Testis (tissue), 2 donors: ENCODE measurements at regions not wholly inside any gene's neighbourhood (a gene's known extent, or its start where the extent isn't known, plus 50 kb on each side); places are given as distances from the start of the nearest gene placed in this dataset.

Source experiments
- DNase-seq: peaks from one replicate; pipeline ENCODE4 v3.0.0-alpha.2; 2019
- H3K27ac ChIP-seq, 2 donors: fragments of 200-600 bp; sonication (generic); one replicate each; pipeline ENCODE4 v1.5.1; 2019
- H3K27me3 ChIP-seq: fragments of 200-600 bp; sonication (generic); one replicate; pipeline ENCODE4 v1.5.1; 2019
- H3K36me3 ChIP-seq: fragments of 200-600 bp; sonication (generic); one replicate; pipeline ENCODE4 v1.5.1; 2017; ENCODE audit warnings: low read depth; ENCODE audit errors: missing control alignments
- H3K4me1 ChIP-seq: fragments of 200-600 bp; sonication (generic); one replicate; pipeline ENCODE4 v1.5.1; 2019
- H3K4me3 ChIP-seq, 2 donors: fragments of 200-600 bp; sonication (generic); one replicate each; pipeline ENCODE4 v1.5.1; 2017 to 2019
- H3K9me3 ChIP-seq: fragments of 200-600 bp; sonication (generic); one replicate; pipeline ENCODE4 v1.5.1; 2017
- CTCF ChIP-seq, 3 experiments: fragments of 450-650 bp in 2 of 3; fragments of 200-600 bp in 1 of 3; sonication (generic) in 1 of 3; IDR thresholded peaks; one replicate each; pipeline ENCODE4 v1.5.1; 2016 to 2019; ENCODE audit warnings: antibody characterized with exemption in 3 of 3, mild to moderate bottlenecking in 2 of 3, moderate library complexity in 1 of 3
- POLR2A ChIP-seq: fragments of 450-650 bp; IDR thresholded peaks from one replicate; pipeline ENCODE4 v1.6.1; 2017; ENCODE audit warnings: antibody characterized with exemption, mild to moderate bottlenecking, moderate library complexity
- WGBS, 2 donors: methylation state at CpG; one replicate each; pipeline ENCODE4 v1.1.5; 2018; 5-methylcytosine and 5-hydroxymethylcytosine counted together
- intact Hi-C: fragments of 100-400 bp; cut with DNase I; formaldehyde crosslinking; loops from one replicate; pipeline ENCODE4 v1.15.1; 2023; ENCODE audit warnings: low total_unique reads

- no peak for DNase-seq
- intact Hi-C loops = no loop called here
- Histone ChIP-seq H3K36me3 (no peaks in the 10 kb centered on the region), H3K4me3 (no peak overlapping the region), H3K4me1 (no peaks in the 10 kb centered on the region), H3K27me3 (no peaks in the 10 kb centered on the region), H3K27ac (no peak overlapping the region), H3K9me3 (no peaks in the 10 kb centered on the region)
- 84 to 89% methylated on average over 2 of the region's 2 CpGs for WGBS, 2 donors
- TF ChIP-seq CTCF (IDR thresholded peaks at IDR 0.05) (no peak), POLR2A (no peak)
Observed at GRCh38 chr6:132107896-132108295, 156.7 kb upstream of the CCN2 start.

- Histone ChIP-seq H3K4me1 (no peaks in the 10 kb centered on the region), H3K4me3 (no peak overlapping the region), H3K27ac (no peak overlapping the region), H3K9me3 (no peaks in the 10 kb centered on the region), H3K36me3 (no peaks in the 10 kb centered on the region), H3K27me3 (no peaks in the 10 kb centered on the region)
- TF ChIP-seq POLR2A (no peak), CTCF (IDR thresholded peaks at IDR 0.05) (no peak)
- 74 to 87% methylated on average over 3 of the region's 3 CpGs for WGBS, 2 donors
- intact Hi-C loops = no loop called here
- no peak for DNase-seq
Observed at GRCh38 chr6:132101535-132101934, 150.4 kb upstream of the CCN2 start.

- no peak overlapping the region for H3K27ac ChIP-seq
- H3K36me3 ChIP-seq = no peaks in the 10 kb centered on the region
- H3K27me3 ChIP-seq = no peaks in the 10 kb centered on the region
- TF ChIP-seq POLR2A = no peak
- TF ChIP-seq CTCF (IDR thresholded peaks at IDR 0.05) = no peak
- WGBS, 2 donors = 64 to 72% methylated on average over 4 of the region's 4 CpGs
- DNase-seq = no peak
- intact Hi-C loops = no loop called here
- no peaks in the 10 kb centered on the region for H3K4me1 ChIP-seq
- no peaks in the 10 kb centered on the region for H3K9me3 ChIP-seq
- H3K4me3 ChIP-seq = no peak overlapping the region
Observed at GRCh38 chr6:132100388-132100990, 149.3 kb upstream of the CCN2 start.

- Histone ChIP-seq H3K4me3 (no peak overlapping the region), H3K27me3 (no peaks in the 10 kb centered on the region), H3K36me3 (no peaks in the 10 kb centered on the region), H3K27ac (no peak overlapping the region), H3K4me1 (no peaks in the 10 kb centered on the region), H3K9me3 (no peaks in the 10 kb centered on the region)
- TF ChIP-seq CTCF (IDR thresholded peaks at IDR 0.05) (no peak), POLR2A (no peak)
- intact Hi-C loops = no loop called here
- DNase-seq = no peak
- WGBS, 2 donors = 87 to 88% methylated on average over 5 of the region's 5 CpGs
Observed at GRCh38 chr6:132096996-132097395, 145.8 kb upstream of the CCN2 start.

- Histone ChIP-seq H3K36me3 (no peaks in the 10 kb centered on the region), H3K4me3 (no peak overlapping the region), H3K27ac (no peak overlapping the region), H3K9me3 (no peaks in the 10 kb centered on the region), H3K27me3 (no peaks in the 10 kb centered on the region), H3K4me1 (no peaks in the 10 kb centered on the region)
- DNase-seq = no peak
- intact Hi-C loops = no loop called here
- WGBS, 2 donors = 89 to 90% methylated on average over 3 of the region's 3 CpGs
- no peak for TF ChIP-seq POLR2A
- TF ChIP-seq CTCF (IDR thresholded peaks at IDR 0.05) = no peak
Observed at GRCh38 chr6:132096245-132096644, 145.1 kb upstream of the CCN2 start.
